A549 (cell line): ENCODE measurements at regions not wholly inside any gene's neighbourhood (a gene's known extent, or its start where the extent isn't known, plus 50 kb on each side); places are given as distances from the start of the nearest gene placed in this dataset.

Experiments used
- ATAC-seq, 2 experiments: fragments of 200-7000 bp in 1 of 2; fragments of >200 bp in 1 of 2; cut with Nextera tagmentation in 1 of 2; cut with Tn5 transposase in 1 of 2; 3 replicates each; pipeline versions ENCODE4 v1.8.0 to v1.9.1; 2018 to 2020; ENCODE audit warnings: mild to moderate bottlenecking in 1 of 2, moderate library complexity in 1 of 2
- CTCF ChIA-PET: fragments of 300-600 bp; sonication (Branson Sonifier 250); formaldehyde crosslinking; extraction: SDS; loops from one replicate; lab custom pipeline; 2021; ENCODE audit warnings: antibody characterized with exemption, inconsistent platforms; lab: Yijun Ruan, JAX
- POLR2A ChIA-PET: fragments of 350-600 bp; formaldehyde crosslinking; extraction: SDS; loops from one replicate; lab custom pipeline; 2021; ENCODE audit warnings: antibody characterized with exemption, inconsistent platforms; lab: Yijun Ruan, JAX
- DNase-seq, 2 experiments: peaks; one replicate each; pipeline versions ENCODE4 v3.0.0 to v3.0.0-alpha.2; 2011 to 2016; ENCODE audit warnings: low read depth in 1 of 2, low spot score in 1 of 2
- FAIRE-seq: peaks from 2 replicates; lab custom pipeline; 2011; peaks lifted over from hg19 to GRCh38; lab: Jason Lieb, UNC
- H3K27ac ChIP-seq, 2 experiments: fragments of >200 bp; sonication (Bioruptor Twin); formaldehyde crosslinking; 3 replicates each; pipeline ENCODE4 v1.5.1; 2016 to 2017
- H3K4me1 ChIP-seq: fragments of >200 bp; sonication (Bioruptor Twin); formaldehyde crosslinking; 3 replicates; pipeline ENCODE4 v1.6.1; 2016
- H3K4me2 ChIP-seq: fragments of >200 bp; sonication (Bioruptor Twin); formaldehyde crosslinking; 3 replicates; pipeline ENCODE4 v1.6.1; 2016
- H3K4me3 ChIP-seq: fragments of >200 bp; sonication (Bioruptor Twin); formaldehyde crosslinking; 3 replicates; pipeline ENCODE4 v1.5.1; 2016
- H3K9me3 ChIP-seq: fragments of >200 bp; sonication (Bioruptor Twin); formaldehyde crosslinking; 3 replicates; pipeline ENCODE4 v1.6.1; 2016
- ATOH8 ChIP-seq: fragments of 250-450 bp; sonication (Bioruptor Pico); IDR thresholded peaks from 2 replicates; pipeline ENCODE4 v1.5.0; 2020; ENCODE audit warnings: low read depth, mild to moderate bottlenecking, moderate library complexity
- CEBPB ChIP-seq, 2 experiments: fragments of >200 bp in 1 of 2; sonication (Bioruptor Twin) in 1 of 2; formaldehyde crosslinking in 1 of 2; IDR thresholded peaks; 2 replicates each; pipeline ENCODE4 v1.6.1; 2012 to 2016
- CHD2 ChIP-seq: fragments of 150-350 bp; IDR thresholded peaks from 2 replicates; pipeline ENCODE4 v1.6.1; 2014; ENCODE audit warnings: low read length; ENCODE audit not compliant: partially characterized antibody
- CTCF ChIP-seq: fragments of >200 bp; sonication (Bioruptor Twin); formaldehyde crosslinking; IDR thresholded peaks from 3 replicates; pipeline ENCODE4 v1.5.1; 2016
- ELK1 ChIP-seq: fragments of 150-350 bp; IDR thresholded peaks from 2 replicates; pipeline ENCODE4 v1.6.1; 2014; ENCODE audit warnings: low read depth, mild to moderate bottlenecking, low read length
- FOSL2 ChIP-seq, 2 experiments: fragments of 450-650 bp in 1 of 2; fragments of >200 bp in 1 of 2; sonication (Bioruptor Twin) in 1 of 2; formaldehyde crosslinking; IDR thresholded peaks; 2 replicates each; pipeline versions ENCODE4 v1.5.0 to v1.6.1; 2016 to 2020; ENCODE audit warnings: mild to moderate bottlenecking in 1 of 2, moderate library complexity in 1 of 2
- GATA3 ChIP-seq: IDR thresholded peaks from 2 replicates; pipeline ENCODE4 v1.6.1; 2012; ENCODE audit warnings: borderline replicate concordance
- HEYL ChIP-seq: fragments of 250-450 bp; sonication (Bioruptor Pico); IDR thresholded peaks from 2 replicates; pipeline ENCODE4 v1.8.0; 2021; ENCODE audit warnings: mild to moderate bottlenecking, moderate library complexity
- HOXA7 ChIP-seq: fragments of 250-450 bp; sonication (Bioruptor Pico); IDR thresholded peaks from 2 replicates; pipeline ENCODE4 v1.5.0; 2020; ENCODE audit warnings: mild to moderate bottlenecking, moderate library complexity
- HOXB13 ChIP-seq: fragments of 250-450 bp; sonication (Bioruptor Pico); IDR thresholded peaks from 2 replicates; pipeline ENCODE4 v1.5.0; 2020; ENCODE audit warnings: low read depth, mild to moderate bottlenecking, moderate library complexity
- HOXB5 ChIP-seq: fragments of 250-450 bp; sonication (Bioruptor Pico); IDR thresholded peaks from 2 replicates; pipeline ENCODE4 v1.5.0; 2020; ENCODE audit warnings: mild to moderate bottlenecking, moderate library complexity
- JUN ChIP-seq, 2 experiments: fragments of >200 bp; sonication (Bioruptor Twin); formaldehyde crosslinking; IDR thresholded peaks; 2 replicates in 1 of 2; 3 replicates in 1 of 2; pipeline ENCODE4 v1.6.1; 2016 to 2017
- JUNB ChIP-seq: fragments of >200 bp; sonication (Bioruptor Twin); formaldehyde crosslinking; IDR thresholded peaks from 2 replicates; pipeline ENCODE4 v1.6.1; 2016
- MAFK ChIP-seq: fragments of 450-650 bp; IDR thresholded peaks from 2 replicates; pipeline ENCODE4 v1.6.1; 2014; ENCODE audit not compliant: partially characterized antibody
- NFE2L2 ChIP-seq: fragments of 150-350 bp; conservative IDR thresholded peaks from 2 replicates; pipeline ENCODE4 v1.6.1; 2014; ENCODE audit warnings: low read length
- NPAS2 ChIP-seq: fragments of 250-450 bp; sonication (Bioruptor Pico); IDR thresholded peaks from 2 replicates; pipeline ENCODE4 v1.8.0; 2022; ENCODE audit warnings: mild to moderate bottlenecking, moderate library complexity, borderline replicate concordance
- NR3C1 ChIP-seq: fragments of >200 bp; sonication (Bioruptor Twin); formaldehyde crosslinking; IDR thresholded peaks from 3 replicates; pipeline ENCODE4 v1.6.1; 2017
- PBX3 ChIP-seq: IDR thresholded peaks from 2 replicates; pipeline ENCODE4 v1.6.1; 2012
- RAD21 ChIP-seq, 2 experiments: fragments of >200 bp in 1 of 2; sonication (Bioruptor Twin) in 1 of 2; formaldehyde crosslinking in 1 of 2; IDR thresholded peaks in 1 of 2; conservative IDR thresholded peaks in 1 of 2; 2 replicates in 1 of 2; 3 replicates in 1 of 2; pipeline ENCODE4 v1.6.1; 2012 to 2018; ENCODE audit warnings: inconsistent platforms in 1 of 2
- RARB ChIP-seq: fragments of 250-450 bp; sonication (Bioruptor Pico); IDR thresholded peaks from 2 replicates; pipeline ENCODE4 v1.8.0; 2021; ENCODE audit warnings: mild to moderate bottlenecking, moderate library complexity
- RCOR1 ChIP-seq: fragments of 150-350 bp; IDR thresholded peaks from 2 replicates; pipeline ENCODE4 v1.6.1; 2014; ENCODE audit warnings: antibody characterized with exemption, low read length, low read depth
- RFX5 ChIP-seq: fragments of 450-650 bp; IDR thresholded peaks from 2 replicates; pipeline ENCODE4 v1.7.1; 2014; ENCODE audit warnings: antibody characterized with exemption, mild to moderate bottlenecking, moderate library complexity
- RNF2 ChIP-seq: fragments of 200-600 bp; sonication (generic); IDR thresholded peaks from 2 replicates; pipeline ENCODE4 v1.6.1; 2016; ENCODE audit warnings: low read depth, mild to moderate bottlenecking, antibody characterized with exemption, moderate library complexity, borderline replicate concordance
- SMC3 ChIP-seq: fragments of >200 bp; sonication (Bioruptor Twin); formaldehyde crosslinking; IDR thresholded peaks from 3 replicates; pipeline ENCODE4 v1.6.1; 2018; ENCODE audit warnings: inconsistent platforms
- TFCP2L1 ChIP-seq: fragments of 250-450 bp; sonication (Bioruptor Pico); IDR thresholded peaks from 2 replicates; pipeline ENCODE4 v1.5.0; 2021; ENCODE audit warnings: mild to moderate bottlenecking
- TP53 ChIP-seq: fragments of 250-450 bp; sonication (Bioruptor Pico); IDR thresholded peaks from 2 replicates; pipeline ENCODE4 v1.5.0; 2021; ENCODE audit warnings: mild to moderate bottlenecking, moderate library complexity
- USF2 ChIP-seq: fragments of 450-650 bp; IDR thresholded peaks from 2 replicates; pipeline ENCODE4 v1.6.1; 2014; ENCODE audit warnings: antibody characterized with exemption
- ZC3H11A ChIP-seq: fragments of 450-650 bp; IDR thresholded peaks from 2 replicates; pipeline ENCODE4 v1.6.1; 2014; ENCODE audit warnings: antibody characterized with exemption, mild to moderate bottlenecking
- ZSCAN20 ChIP-seq: fragments of 250-450 bp; sonication (Bioruptor Pico); IDR thresholded peaks from 2 replicates; pipeline ENCODE4 v1.8.0; 2022; ENCODE audit warnings: mild to moderate bottlenecking, moderate library complexity
- WGBS: methylation state at CpG from one replicate; pipeline ENCODE4 v1.1.6; 2017; ENCODE audit errors: missing lambda C conversion rate; 5-methylcytosine and 5-hydroxymethylcytosine counted together

- H3K9me3 ChIP-seq = peaks cover 4% of the 10 kb centered on the region; the same call in 2 of the 3 replicates
- no peak overlapping the region for H3K4me3 ChIP-seq
- no peak for TF ChIP-seq HEYL
- no peak for TF ChIP-seq PBX3
- TF ChIP-seq NPAS2 (CRISPR knock-in tag) = no peak
- TF ChIP-seq HOXB13 (CRISPR knock-in tag) = no peak
- no peak for TF ChIP-seq NR3C1
- no peak for TF ChIP-seq RNF2
- no peak for TF ChIP-seq NFE2L2
- TF ChIP-seq CEBPB (IDR thresholded peaks at IDR 0.05) = no peak
- TF ChIP-seq FOSL2 (IDR thresholded peaks at IDR 0.05) = no peak
- no peak for TF ChIP-seq FOSL2 (CRISPR knock-in tag; IDR thresholded peaks at IDR 0.05)
- TF ChIP-seq SMC3 = no peak
- no peak for TF ChIP-seq ATOH8 (CRISPR knock-in tag)
- TF ChIP-seq TFCP2L1 (CRISPR knock-in tag) = no peak
- no peak for TF ChIP-seq RAD21 (conservative IDR thresholded peaks at IDR 0.05 in 1 of 2, IDR thresholded peaks at IDR 0.05 in 1 of 2)
- no peak for TF ChIP-seq HOXB5 (CRISPR knock-in tag)
- TF ChIP-seq RFX5 = no peak
- TF ChIP-seq TP53 = no peak
- no peak for TF ChIP-seq USF2
- no peak for TF ChIP-seq CHD2
- WGBS = 22% methylated on average over 3 of the region's 3 CpGs
- DNase-seq = no peak
- ATAC-seq = no peak
- H3K27ac ChIP-seq = no peak overlapping the region
- ChIA-PET POLR2A (no interaction called here), CTCF (interaction anchor here (0.7 kb wide), 1 partner anchor 341 kb away, joined by 3 read pairs; no protein-coding TSS in a partner anchor)
- no peaks in the 10 kb centered on the region for H3K4me1 ChIP-seq
- no peak overlapping the region for H3K4me2 ChIP-seq
- no peak for FAIRE-seq
Measured at GRCh38 chr2:77604953-77605929, 83.1 kb upstream of the LRRTM4 start.

GRCh38 chr2:77608510-77608909 is 86.3 kb upstream of the LRRTM4 start:
- Histone ChIP-seq H3K4me1 (no peaks in the 10 kb centered on the region), H3K27ac (no peak overlapping the region), H3K4me3 (no peak overlapping the region), H3K4me2 (no peak overlapping the region), H3K9me3 (peaks cover 19% of the 10 kb centered on the region; the same call in 2 of the 3 replicates)
- ATAC-seq (no peak), DNase-seq (no peak), FAIRE-seq (no peak)
- POLR2A ChIA-PET = no interaction called here
- no peak for TF ChIP-seq CTCF
- no peak for TF ChIP-seq ZC3H11A
- TF ChIP-seq NPAS2 (CRISPR knock-in tag) = no peak
- TF ChIP-seq JUN (IDR thresholded peaks at IDR 0.05) = no peak
- TF ChIP-seq RCOR1 = no peak
- TF ChIP-seq NFE2L2 = no peak
- TF ChIP-seq RARB (CRISPR knock-in tag) = no peak
- TF ChIP-seq ZSCAN20 (CRISPR knock-in tag) = no peak
- no peak for TF ChIP-seq GATA3
- no peak for TF ChIP-seq JUNB
- TF ChIP-seq HOXA7 (CRISPR knock-in tag) = no peak
- TF ChIP-seq ELK1 = no peak
- no peak for TF ChIP-seq MAFK
- CTCF ChIA-PET = no interaction called here
